CD14-positive monocyte (primary cell): ENCODE measurements at regions not wholly inside any gene's neighbourhood (a gene's known extent, or its start where the extent isn't known, plus 50 kb on each side); places are given as distances from the start of the nearest gene placed in this dataset.

Source experiments
- DNase-seq, 3 donors: peaks; one replicate each; pipeline ENCODE4 v3.0.0-alpha.2; 2011 to 2022
- H2AFZ ChIP-seq: 2 replicates; pipeline ENCODE4 v1.6.0; 2012; ENCODE audit warnings: mild to moderate bottlenecking, low read depth, low read length, inconsistent platforms; ENCODE audit not compliant: insufficient read depth, poor library complexity, severe bottlenecking
- H3K27ac ChIP-seq, 2 donors: 1 replicate in 1 of 2; 2 replicates in 1 of 2; pipeline ENCODE4 v1.5.1; 2012 to 2013; ENCODE audit warnings: low read length in 2 of 2, control low read depth in 1 of 2, inconsistent platforms in 1 of 2, low read depth in 1 of 2, mild to moderate bottlenecking in 1 of 2
- H3K27me3 ChIP-seq, 2 donors: one replicate each; pipeline versions ENCODE4 v1.6.0 to v1.6.1; 2011 to 2013; ENCODE audit warnings: low read length in 2 of 2; ENCODE audit not compliant: control insufficient read depth in 2 of 2, insufficient read depth in 2 of 2
- H3K36me3 ChIP-seq, 2 donors: replicated peaks in 1 of 2; 1 replicate in 1 of 2; 2 replicates in 1 of 2; pipeline versions ENCODE4 v1.5.1 to v1.6.1; 2012 to 2013; ENCODE audit warnings: low read length in 2 of 2, control low read depth in 1 of 2, inconsistent platforms in 1 of 2, mild to moderate bottlenecking in 1 of 2; ENCODE audit not compliant: insufficient read depth in 2 of 2, control insufficient read depth in 1 of 2
- H3K4me1 ChIP-seq, 2 donors: 1 replicate in 1 of 2; 2 replicates in 1 of 2; pipeline versions ENCODE4 v1.5.1 to v1.6.1; 2012 to 2013; ENCODE audit warnings: low read length in 2 of 2, control low read depth in 1 of 2, inconsistent platforms in 1 of 2, mild to moderate bottlenecking in 1 of 2, moderate library complexity in 1 of 2; ENCODE audit not compliant: insufficient read depth in 2 of 2, control insufficient read depth in 1 of 2
- H3K4me2 ChIP-seq: replicated peaks from 2 replicates; pipeline ENCODE3; 2012; ENCODE audit warnings: low read length, moderate library complexity, mild to moderate bottlenecking; ENCODE audit not compliant: poor library complexity, severe bottlenecking; ENCODE audit errors: extremely low read depth
- H3K4me3 ChIP-seq, 3 experiments: fragments of 200-600 bp in 1 of 3; sonication (generic) in 1 of 3; replicated peaks in 1 of 3; 1 replicate in 2 of 3; 2 replicates in 1 of 3; pipeline ENCODE4 v1.5.1; 2011 to 2013; ENCODE audit warnings: low read length in 3 of 3, mild to moderate bottlenecking in 3 of 3, control low read depth in 2 of 3, low read depth in 2 of 3, inconsistent platforms in 1 of 3, moderate library complexity in 1 of 3
- H3K79me2 ChIP-seq: 2 replicates; pipeline ENCODE4 v1.6.0; 2012; ENCODE audit warnings: mild to moderate bottlenecking, control low read depth, inconsistent platforms, low read length, moderate library complexity; ENCODE audit not compliant: insufficient read depth
- H3K9ac ChIP-seq: 2 replicates; pipeline ENCODE4 v1.6.0; 2017; ENCODE audit warnings: low read length, mild to moderate bottlenecking; ENCODE audit not compliant: insufficient read depth, poor library complexity, severe bottlenecking
- H3K9me3 ChIP-seq, 2 donors: replicated peaks in 1 of 2; 1 replicate in 1 of 2; 2 replicates in 1 of 2; pipeline versions ENCODE4 v1.5.1 to v1.6.1; 2012 to 2013; ENCODE audit warnings: low read length in 2 of 2, control low read depth in 1 of 2; ENCODE audit not compliant: control insufficient read depth in 1 of 2, insufficient read depth in 1 of 2
- H4K20me1 ChIP-seq: 2 replicates; pipeline ENCODE4 v1.6.0; 2012; ENCODE audit warnings: mild to moderate bottlenecking, low read length, control low read depth, moderate library complexity; ENCODE audit not compliant: insufficient read depth
- H3K27ac Mint-ChIP-seq, 7 donors: one replicate each; pipeline ENCODE4 v1.8.0; 2020; ENCODE audit warnings: mild to moderate bottlenecking in 7 of 7, mixed read lengths in 7 of 7, moderate library complexity in 6 of 7, inconsistent platforms in 2 of 7
- H3K27me3 Mint-ChIP-seq, 3 donors: one replicate each; pipeline ENCODE4 v1.8.0; 2021 to 2022; ENCODE audit warnings: low read depth in 3 of 3, mild to moderate bottlenecking in 3 of 3, mixed read lengths in 3 of 3, moderate library complexity in 3 of 3, inconsistent platforms in 1 of 3
- H3K36me3 Mint-ChIP-seq, 2 donors: one replicate each; pipeline ENCODE4 v1.8.0; 2020; ENCODE audit warnings: mixed read lengths in 2 of 2, inconsistent platforms in 1 of 2, mild to moderate bottlenecking in 1 of 2
- H3K4me1 Mint-ChIP-seq: one replicate; pipeline ENCODE4 v1.8.0; 2020; ENCODE audit warnings: mild to moderate bottlenecking, mixed read lengths
- H3K4me3 Mint-ChIP-seq, 2 donors: one replicate each; pipeline ENCODE4 v1.8.0; 2020; ENCODE audit warnings: mild to moderate bottlenecking in 2 of 2, mixed read lengths in 2 of 2, moderate library complexity in 1 of 2
- H3K9me3 Mint-ChIP-seq, 7 donors: one replicate each; pipeline ENCODE4 v1.8.0; 2020 to 2022; ENCODE audit warnings: mixed read lengths in 7 of 7, mild to moderate bottlenecking in 6 of 7, moderate library complexity in 6 of 7, inconsistent platforms in 2 of 7
- CTCF ChIP-seq: fragments of 200-600 bp; IDR thresholded peaks from one replicate; pipeline ENCODE4 v1.8.0; 2022; ENCODE audit warnings: antibody characterized with exemption, mild to moderate bottlenecking
- WGBS: methylation state at CpG from one replicate; pipeline ENCODE4 v1.1.5; 2013; ENCODE audit warnings: missing lambda C conversion rate; ENCODE audit not compliant: insufficient coverage; 5-methylcytosine and 5-hydroxymethylcytosine counted together
- intact Hi-C, 2 donors: fragments of 100-400 bp; cut with micrococcal nuclease; formaldehyde crosslinking; loops; one replicate each; pipeline versions ENCODE4 v1.15.0 to v1.15.1; 2023

GRCh38 chr1:162928141-162928540 lies 67.2 kb upstream of the CCDC190 start:
- no peaks in the 10 kb centered on the region for H3K36me3 Mint-ChIP-seq
- no peak overlapping the region for H2AFZ ChIP-seq
- H3K4me1 Mint-ChIP-seq = peaks cover 21% of the 10 kb centered on the region
- WGBS = no CpG with 5 or more reads among the region's 1 CpG
- no peak for TF ChIP-seq CTCF
- no peak overlapping the region for H3K4me2 ChIP-seq
- H3K27me3 ChIP-seq = peaks cover 40 to 48% of the 10 kb centered on the region in 2 donors
- H3K79me2 ChIP-seq = no peaks in the 10 kb centered on the region
- no peaks in the 10 kb centered on the region for H4K20me1 ChIP-seq
- no peak overlapping the region for H3K27ac ChIP-seq
- peaks cover 15 to 48% (median 15%) of the 10 kb centered on the region in 3 donors for H3K27me3 Mint-ChIP-seq
- H3K9ac ChIP-seq = no peak overlapping the region
- no peak for DNase-seq
- H3K4me3 ChIP-seq = no peak overlapping the region
- no peak overlapping the region for H3K27ac Mint-ChIP-seq
- intact Hi-C loops = no loop called here
- no peaks in the 10 kb centered on the region for H3K9me3 ChIP-seq
- no peaks in the 10 kb centered on the region for H3K36me3 ChIP-seq
- peaks cover 17 to 20% of the 10 kb centered on the region in 2 donors for H3K4me1 ChIP-seq
- H3K9me3 Mint-ChIP-seq = peaks cover 0 to under 1% (median 0%) of the 10 kb centered on the region in 7 donors
- H3K4me3 Mint-ChIP-seq = no peak overlapping the region

- H3K36me3 ChIP-seq = no peaks in the 10 kb centered on the region
- intact Hi-C loops = no loop called here
- no peaks in the 10 kb centered on the region for H3K9me3 ChIP-seq
- no peak overlapping the region for H3K4me3 Mint-ChIP-seq
- no peak for DNase-seq
- H3K4me1 Mint-ChIP-seq = peaks cover 21% of the 10 kb centered on the region
- H3K9me3 Mint-ChIP-seq = peaks cover 0 to 2% (median 0%) of the 10 kb centered on the region in 7 donors
- no peak overlapping the region for H3K4me2 ChIP-seq
- H3K4me1 ChIP-seq = peaks cover 15 to 17% of the 10 kb centered on the region in 2 donors
- WGBS = 100% methylated on average over 4 of the region's 5 CpGs
- H3K36me3 Mint-ChIP-seq = no peaks in the 10 kb centered on the region
- H3K27me3 ChIP-seq = peaks cover 41 to 49% of the 10 kb centered on the region in 2 donors
- H3K27ac ChIP-seq = no peak overlapping the region
- H3K79me2 ChIP-seq = no peaks in the 10 kb centered on the region
- H4K20me1 ChIP-seq = no peaks in the 10 kb centered on the region
- H3K9ac ChIP-seq = no peak overlapping the region
- H2AFZ ChIP-seq = no peak overlapping the region
- no peak overlapping the region for H3K4me3 ChIP-seq
- peak overlapping the region in 1 of 7 donors; percentile 58 for H3K27ac Mint-ChIP-seq
- no peak for TF ChIP-seq CTCF
- peaks cover 15 to 50% (median 15%) of the 10 kb centered on the region in 3 donors for H3K27me3 Mint-ChIP-seq
Observed at GRCh38 chr1:162927421-162927820, 66.4 kb upstream of the CCDC190 start.
